Esophagus muscularis mucosa (tissue), 3 donors: ENCODE measurements at regions not wholly inside any gene's neighbourhood (a gene's known extent, or its start where the extent isn't known, plus 50 kb on each side); places are given as distances from the start of the nearest gene placed in this dataset.

Source experiments
- POLR2AphosphoS5 ChIP-seq, 2 donors: sonication (generic); formaldehyde crosslinking; IDR thresholded peaks; one replicate each; pipeline ENCODE4 v1.6.1; 2017; ENCODE audit warnings: antibody characterized with exemption in 2 of 2
- TF ChIP-seq, protein P1 (sequence below), 3 experiments: fragments of 200-600 bp in 2 of 3; fragments of 450-650 bp in 1 of 3; sonication (generic) in 2 of 3; IDR thresholded peaks; one replicate each; pipeline ENCODE4 v1.5.1; 2017 to 2019; ENCODE audit warnings: antibody characterized with exemption in 3 of 3, mild to moderate bottlenecking in 2 of 3, moderate library complexity in 1 of 3

DNA sequence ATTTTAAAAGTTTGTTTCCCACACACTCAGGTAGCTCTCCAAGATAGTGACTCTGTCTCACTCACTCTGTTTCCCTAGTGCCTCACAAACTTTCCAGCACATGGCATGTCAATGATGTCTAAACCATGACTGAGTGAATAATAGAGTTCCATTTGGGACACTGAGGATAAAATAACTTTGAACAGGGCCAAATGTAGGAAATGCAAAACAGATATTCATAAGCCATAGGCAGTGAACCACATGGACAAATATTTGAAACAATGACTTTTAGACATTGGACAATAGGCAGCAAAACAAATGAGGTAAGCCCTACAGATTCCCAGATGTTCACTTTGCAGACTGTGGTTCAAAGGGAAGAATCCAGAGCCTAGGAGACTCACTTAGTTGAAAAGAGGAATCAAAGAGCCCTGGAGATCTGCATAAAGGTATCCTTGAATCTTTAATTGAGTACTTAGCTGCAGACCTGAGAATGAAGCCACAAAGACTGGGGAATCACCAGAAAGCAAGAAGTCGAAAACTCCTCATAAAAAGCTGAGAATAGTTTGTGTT, 173.3 kb downstream of the FAM76B start:
- TF ChIP-seq, protein P1, sequence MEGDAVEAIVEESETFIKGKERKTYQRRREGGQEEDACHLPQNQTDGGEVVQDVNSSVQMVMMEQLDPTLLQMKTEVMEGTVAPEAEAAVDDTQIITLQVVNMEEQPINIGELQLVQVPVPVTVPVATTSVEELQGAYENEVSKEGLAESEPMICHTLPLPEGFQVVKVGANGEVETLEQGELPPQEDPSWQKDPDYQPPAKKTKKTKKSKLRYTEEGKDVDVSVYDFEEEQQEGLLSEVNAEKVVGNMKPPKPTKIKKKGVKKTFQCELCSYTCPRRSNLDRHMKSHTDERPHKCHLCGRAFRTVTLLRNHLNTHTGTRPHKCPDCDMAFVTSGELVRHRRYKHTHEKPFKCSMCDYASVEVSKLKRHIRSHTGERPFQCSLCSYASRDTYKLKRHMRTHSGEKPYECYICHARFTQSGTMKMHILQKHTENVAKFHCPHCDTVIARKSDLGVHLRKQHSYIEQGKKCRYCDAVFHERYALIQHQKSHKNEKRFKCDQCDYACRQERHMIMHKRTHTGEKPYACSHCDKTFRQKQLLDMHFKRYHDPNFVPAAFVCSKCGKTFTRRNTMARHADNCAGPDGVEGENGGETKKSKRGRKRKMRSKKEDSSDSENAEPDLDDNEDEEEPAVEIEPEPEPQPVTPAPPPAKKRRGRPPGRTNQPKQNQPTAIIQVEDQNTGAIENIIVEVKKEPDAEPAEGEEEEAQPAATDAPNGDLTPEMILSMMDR (IDR thresholded peaks at IDR 0.05), result no peak
- TF ChIP-seq POLR2AphosphoS5 (IDR thresholded peaks at IDR 0.05), result no peak
